WTC11 (cell line): ENCODE measurements at regions not wholly inside any gene's neighbourhood (a gene's known extent, or its start where the extent isn't known, plus 50 kb on each side); places are given as distances from the start of the nearest gene placed in this dataset.

Experiments used
- ATAC-seq: fragments of 200-7000 bp; cut with Tn5 transposase; 2 replicates; pipeline ENCODE4 v1.10.0; 2021; ENCODE audit warnings: mild to moderate bottlenecking, moderate library complexity
- CTCF ChIA-PET: fragments of 300-600 bp; sonication (Branson Sonifier 250); formaldehyde crosslinking; loops from one replicate; lab custom pipeline; 2021; ENCODE audit warnings: antibody characterized with exemption; lab: Charles Lee
- POLR2A ChIA-PET: fragments of 350-600 bp; sonication (Branson Sonifier 250); formaldehyde crosslinking; loops from one replicate; lab custom pipeline; 2021; ENCODE audit warnings: antibody characterized with exemption; lab: Charles Lee
- DNase-seq: peaks from one replicate; pipeline ENCODE4 v3.0.0; 2021; ENCODE audit warnings: low spot score
- H3K27ac Mint-ChIP-seq: 2 replicates; pipeline ENCODE4 v1.8.0; 2021; ENCODE audit warnings: mixed read lengths
- H3K27me3 Mint-ChIP-seq: 2 replicates; pipeline ENCODE4 v1.8.0; 2021; ENCODE audit warnings: low read depth, mild to moderate bottlenecking, moderate library complexity, mixed read lengths
- H3K36me3 Mint-ChIP-seq: 2 replicates; pipeline ENCODE4 v1.8.0; 2021; ENCODE audit warnings: mixed read lengths
- H3K4me1 Mint-ChIP-seq: 2 replicates; pipeline ENCODE4 v1.8.0; 2022; ENCODE audit warnings: mixed read lengths
- H3K4me3 Mint-ChIP-seq: 2 replicates; pipeline ENCODE4 v1.8.0; 2021; ENCODE audit warnings: mild to moderate bottlenecking, moderate library complexity, mixed read lengths
- H3K9me3 Mint-ChIP-seq: 2 replicates; pipeline ENCODE4 v1.8.0; 2021; ENCODE audit warnings: mixed read lengths
- AFF4 ChIP-seq: sonication (generic); formaldehyde crosslinking; IDR thresholded peaks from 2 replicates; pipeline ENCODE4 v1.8.1; 2023; ENCODE audit warnings: mild to moderate bottlenecking, missing genetic modification reagents, borderline replicate concordance
- ATF2 ChIP-seq: sonication (generic); formaldehyde crosslinking; IDR thresholded peaks from 2 replicates; pipeline ENCODE4 v1.8.1; 2022; ENCODE audit warnings: low read depth, missing genetic modification reagents, borderline replicate concordance
- CREB1 ChIP-seq: sonication (generic); formaldehyde crosslinking; IDR thresholded peaks from 2 replicates; pipeline ENCODE4 v1.8.0; 2023; ENCODE audit warnings: mild to moderate bottlenecking, missing genetic modification reagents
- CTCF ChIP-seq: fragments of 200-600 bp; IDR thresholded peaks from 2 replicates; pipeline ENCODE4 v1.8.0; 2022; ENCODE audit warnings: antibody characterized with exemption
- ELF4 ChIP-seq: sonication (generic); formaldehyde crosslinking; IDR thresholded peaks from 2 replicates; pipeline ENCODE4 v1.8.1; 2022; ENCODE audit warnings: low read depth, mild to moderate bottlenecking, moderate library complexity, missing genetic modification reagents
- FOXP4 ChIP-seq: sonication (generic); formaldehyde crosslinking; IDR thresholded peaks from 2 replicates; pipeline ENCODE4 v1.8.0; 2022; ENCODE audit warnings: mild to moderate bottlenecking, missing genetic modification reagents
- IRF2 ChIP-seq: sonication (generic); formaldehyde crosslinking; IDR thresholded peaks from 2 replicates; pipeline ENCODE4 v1.8.0; 2022; ENCODE audit warnings: low read depth, missing genetic modification reagents, borderline replicate concordance
- JAZF1 ChIP-seq: fragments of 250-450 bp; sonication (Bioruptor Pico); IDR thresholded peaks from 2 replicates; pipeline ENCODE4 v1.9.0; 2021; ENCODE audit warnings: moderate library complexity, mild to moderate bottlenecking, inconsistent platforms
- MAX ChIP-seq: sonication (generic); formaldehyde crosslinking; IDR thresholded peaks from 2 replicates; pipeline ENCODE4 v1.8.0; 2022; ENCODE audit warnings: mild to moderate bottlenecking, missing genetic modification reagents
- MLX ChIP-seq: sonication (generic); formaldehyde crosslinking; IDR thresholded peaks from 2 replicates; pipeline ENCODE4 v1.8.1; 2023; ENCODE audit warnings: mild to moderate bottlenecking, missing genetic modification reagents, moderate library complexity
- NFYB ChIP-seq: sonication (generic); formaldehyde crosslinking; conservative IDR thresholded peaks from 2 replicates; pipeline ENCODE4 v1.8.0; 2022; ENCODE audit warnings: low read depth, missing genetic modification reagents
- RELA ChIP-seq: sonication (generic); formaldehyde crosslinking; IDR thresholded peaks from 2 replicates; pipeline ENCODE4 v1.8.1; 2022; ENCODE audit warnings: missing genetic modification reagents, mild to moderate bottlenecking, borderline replicate concordance
- SMAD3 ChIP-seq: sonication (generic); formaldehyde crosslinking; IDR thresholded peaks from 2 replicates; pipeline ENCODE4 v1.8.0; 2022; ENCODE audit warnings: missing genetic modification reagents, mild to moderate bottlenecking, borderline replicate concordance
- STAT6 ChIP-seq: sonication (generic); formaldehyde crosslinking; conservative IDR thresholded peaks from 2 replicates; pipeline ENCODE4 v1.8.1; 2023; ENCODE audit warnings: mild to moderate bottlenecking, low read depth, missing genetic modification reagents, moderate library complexity
- TP53 ChIP-seq: sonication (generic); formaldehyde crosslinking; IDR thresholded peaks from 2 replicates; pipeline ENCODE4 v1.8.1; 2023; ENCODE audit warnings: mild to moderate bottlenecking, missing genetic modification reagents
- ZNF121 ChIP-seq: sonication (generic); formaldehyde crosslinking; IDR thresholded peaks from 2 replicates; pipeline ENCODE4 v1.8.0; 2023; ENCODE audit warnings: missing genetic modification reagents
- ZNF281 ChIP-seq: sonication (generic); formaldehyde crosslinking; IDR thresholded peaks from 2 replicates; pipeline ENCODE4 v1.8.0; 2023; ENCODE audit warnings: mild to moderate bottlenecking, missing genetic modification reagents
- ZNF317 ChIP-seq: sonication (generic); formaldehyde crosslinking; IDR thresholded peaks from 2 replicates; pipeline ENCODE4 v1.8.1; 2023; ENCODE audit warnings: low read depth, mild to moderate bottlenecking, moderate library complexity, missing genetic modification reagents, borderline replicate concordance

- TF ChIP-seq ZNF281 (no peak), AFF4 (no peak), CTCF (no peak), ELF4 (CRISPR knock-in tag) (no peak)
These were observed 792.5 kb upstream of the LRRC4C start (continued) for GRCh38 chr11:42251984-42252383.

GRCh38 chr11:42253156-42253555 is 793.7 kb upstream of the LRRC4C start:
- POLR2A ChIA-PET: no interaction called here
- Mint-ChIP-seq H3K9me3 (peaks cover 18% of the 10 kb centered on the region), H3K27me3 (no peaks in the 10 kb centered on the region)
- TF ChIP-seq MAX (CRISPR knock-in tag): no peak
- no peak for TF ChIP-seq ATF2 (CRISPR knock-in tag)
- no peak for TF ChIP-seq ZNF121
- no peak for TF ChIP-seq RELA (CRISPR knock-in tag)
- no peak for TF ChIP-seq FOXP4
- no peak for TF ChIP-seq CTCF
- TF ChIP-seq NFYB (CRISPR knock-in tag): no peak
- TF ChIP-seq MLX (CRISPR knock-in tag): no peak
- no peak for TF ChIP-seq TP53 (CRISPR knock-in tag)
- no peak for TF ChIP-seq ZNF317 (CRISPR knock-in tag)
- no peak for TF ChIP-seq IRF2 (CRISPR knock-in tag)
- no peak for TF ChIP-seq JAZF1 (CRISPR knock-in tag)
- no peak for TF ChIP-seq STAT6 (CRISPR knock-in tag)
- no peak for TF ChIP-seq SMAD3
- no peak for TF ChIP-seq CREB1 (CRISPR knock-in tag)

More at GRCh38 chr11:42253156-42253555, 793.7 kb upstream of the LRRC4C start:
- Mint-ChIP-seq H3K4me1 (no peaks in the 10 kb centered on the region), H3K27ac (no peak overlapping the region), H3K4me3 (no peak overlapping the region), H3K36me3 (peaks cover 5% of the 10 kb centered on the region)
- DNase-seq (no peak), ATAC-seq (no peak)
- CTCF ChIA-PET: no interaction called here
